Liver (tissue), 8 donors: ENCODE measurements at regions not wholly inside any gene's neighbourhood (a gene's known extent, or its start where the extent isn't known, plus 50 kb on each side); places are given as distances from the start of the nearest gene placed in this dataset.

ENCODE experiments used
- DNase-seq: peaks from one replicate; pipeline ENCODE4 v3.0.0-alpha.2; 2017; ENCODE audit warnings: low spot score
- H3K27ac ChIP-seq, 2 donors: one replicate each; pipeline ENCODE4 v1.7.0; 2013; ENCODE audit warnings: inconsistent platforms in 2 of 2, low read length in 2 of 2, control low read depth in 1 of 2, low read depth in 1 of 2, mild to moderate bottlenecking in 1 of 2
- H3K27me3 ChIP-seq, 4 donors: one replicate each; pipeline versions ENCODE4 v1.6.1 to v1.7.0; 2013; ENCODE audit warnings: low read length in 3 of 4, inconsistent platforms in 1 of 4, mild to moderate bottlenecking in 1 of 4, moderate library complexity in 1 of 4; ENCODE audit not compliant: control insufficient read depth in 4 of 4, insufficient read depth in 4 of 4
- H3K36me3 ChIP-seq, 4 donors: one replicate each; pipeline versions ENCODE4 v1.6.1 to v1.7.0; 2013; ENCODE audit warnings: low read length in 3 of 4, mild to moderate bottlenecking in 3 of 4, low read depth in 1 of 4, moderate library complexity in 1 of 4; ENCODE audit not compliant: control insufficient read depth in 4 of 4, insufficient read depth in 3 of 4
- H3K4me1 ChIP-seq, 4 donors: one replicate each; pipeline versions ENCODE4 v1.6.1 to v1.7.0; 2013; ENCODE audit warnings: low read length in 3 of 4, mild to moderate bottlenecking in 3 of 4, moderate library complexity in 1 of 4; ENCODE audit not compliant: control insufficient read depth in 4 of 4, insufficient read depth in 4 of 4
- H3K4me3 ChIP-seq, 3 donors: one replicate each; pipeline versions ENCODE4 v1.6.1 to v1.7.0; 2013; ENCODE audit warnings: low read length in 3 of 3, control low read depth in 1 of 3, low read depth in 1 of 3, mild to moderate bottlenecking in 1 of 3
- H3K9ac ChIP-seq, 2 donors: one replicate each; pipeline ENCODE4 v1.7.0; 2013; ENCODE audit warnings: low read length in 2 of 2, mild to moderate bottlenecking in 2 of 2, moderate library complexity in 2 of 2, control low read depth in 1 of 2, low read depth in 1 of 2
- H3K9me3 ChIP-seq, 4 donors: one replicate each; pipeline versions ENCODE4 v1.6.1 to v1.7.0; 2013; ENCODE audit warnings: low read length in 3 of 4; ENCODE audit not compliant: control insufficient read depth in 4 of 4
- CTCF ChIP-seq: fragments of 150-350 bp; IDR thresholded peaks from 2 replicates; pipeline ENCODE4 v1.5.1; 2017; ENCODE audit warnings: improper control_type of control experiment, low read depth, low read length; ENCODE audit not compliant: missing input control
- EGR1 ChIP-seq, 2 donors: IDR thresholded peaks; 2 replicates each; pipeline ENCODE4 v1.6.1; 2016 to 2018; ENCODE audit warnings: antibody characterized with exemption in 2 of 2, low read depth in 2 of 2
- FOXA1 ChIP-seq: IDR thresholded peaks from 2 replicates; pipeline ENCODE4 v1.6.1; 2016; ENCODE audit warnings: antibody characterized with exemption
- FOXA2 ChIP-seq: IDR thresholded peaks from 2 replicates; pipeline ENCODE4 v1.6.1; 2016; ENCODE audit warnings: antibody characterized with exemption
- GABPA ChIP-seq, 2 donors: IDR thresholded peaks in 1 of 2; conservative IDR thresholded peaks in 1 of 2; 2 replicates each; pipeline ENCODE4 v1.6.1; 2016; ENCODE audit warnings: antibody characterized with exemption in 2 of 2, mild to moderate bottlenecking in 1 of 2, moderate library complexity in 1 of 2
- HNF4A ChIP-seq, 2 donors: conservative IDR thresholded peaks; 2 replicates each; pipeline ENCODE4 v1.6.1; 2016; ENCODE audit warnings: antibody characterized with exemption in 2 of 2, mild to moderate bottlenecking in 2 of 2
- HNF4G ChIP-seq: IDR thresholded peaks from 2 replicates; pipeline ENCODE4 v1.6.1; 2016; ENCODE audit warnings: antibody characterized with exemption
- JUND ChIP-seq, 2 donors: IDR thresholded peaks; 2 replicates each; pipeline ENCODE4 v1.6.1; 2016; ENCODE audit warnings: antibody characterized with exemption in 2 of 2
- MAX ChIP-seq: IDR thresholded peaks from 2 replicates; pipeline ENCODE4 v1.6.1; 2016; ENCODE audit warnings: antibody characterized with exemption
- RXRA ChIP-seq, 2 donors: IDR thresholded peaks; 2 replicates each; pipeline ENCODE4 v1.6.1; 2017 to 2018; ENCODE audit warnings: antibody characterized with exemption in 2 of 2, mild to moderate bottlenecking in 1 of 2
- SP1 ChIP-seq: IDR thresholded peaks from 2 replicates; pipeline ENCODE4 v1.6.1; 2018; ENCODE audit warnings: antibody characterized with exemption, mild to moderate bottlenecking
- TAF1 ChIP-seq: conservative IDR thresholded peaks from 2 replicates; pipeline ENCODE4 v1.6.1; 2016; ENCODE audit warnings: antibody characterized with exemption, mild to moderate bottlenecking
- YY1 ChIP-seq: IDR thresholded peaks from 2 replicates; pipeline ENCODE4 v1.6.1; 2016; ENCODE audit warnings: antibody characterized with exemption, mild to moderate bottlenecking
- WGBS: extraction: QIAGEN DNeasy Blood & Tissue Kit; methylation state at CpG from one replicate; pipeline ENCODE4 v1.1.7; 2013; 5-methylcytosine and 5-hydroxymethylcytosine counted together
- TF ChIP-seq, protein P1 (sequence below): IDR thresholded peaks from 2 replicates; pipeline ENCODE4 v1.6.1; 2016; ENCODE audit warnings: antibody characterized with exemption
- TF ChIP-seq, protein P2 (sequence below): IDR thresholded peaks from 2 replicates; pipeline ENCODE4 v1.6.1; 2016; ENCODE audit warnings: antibody characterized with exemption, mild to moderate bottlenecking
- TF ChIP-seq, protein P3 (sequence below): IDR thresholded peaks from 2 replicates; pipeline ENCODE4 v1.6.1; 2016; ENCODE audit warnings: antibody characterized with exemption
- donor health status: healthy.
- donor health status: healthy.
- donor health status: healthy.
- donor health status: healthy.
- donor health status: healthy.

- Histone ChIP-seq H3K9ac (no peak overlapping the region), H3K4me3 (no peak overlapping the region), H3K36me3 (no peaks in the 10 kb centered on the region), H3K9me3 (peaks cover 0 to under 1% (median 0%) of the 10 kb centered on the region in 4 donors), H3K4me1 (no peaks in the 10 kb centered on the region), H3K27ac (no peak overlapping the region), H3K27me3 (no peaks in the 10 kb centered on the region)
- TF ChIP-seq, protein P1, sequence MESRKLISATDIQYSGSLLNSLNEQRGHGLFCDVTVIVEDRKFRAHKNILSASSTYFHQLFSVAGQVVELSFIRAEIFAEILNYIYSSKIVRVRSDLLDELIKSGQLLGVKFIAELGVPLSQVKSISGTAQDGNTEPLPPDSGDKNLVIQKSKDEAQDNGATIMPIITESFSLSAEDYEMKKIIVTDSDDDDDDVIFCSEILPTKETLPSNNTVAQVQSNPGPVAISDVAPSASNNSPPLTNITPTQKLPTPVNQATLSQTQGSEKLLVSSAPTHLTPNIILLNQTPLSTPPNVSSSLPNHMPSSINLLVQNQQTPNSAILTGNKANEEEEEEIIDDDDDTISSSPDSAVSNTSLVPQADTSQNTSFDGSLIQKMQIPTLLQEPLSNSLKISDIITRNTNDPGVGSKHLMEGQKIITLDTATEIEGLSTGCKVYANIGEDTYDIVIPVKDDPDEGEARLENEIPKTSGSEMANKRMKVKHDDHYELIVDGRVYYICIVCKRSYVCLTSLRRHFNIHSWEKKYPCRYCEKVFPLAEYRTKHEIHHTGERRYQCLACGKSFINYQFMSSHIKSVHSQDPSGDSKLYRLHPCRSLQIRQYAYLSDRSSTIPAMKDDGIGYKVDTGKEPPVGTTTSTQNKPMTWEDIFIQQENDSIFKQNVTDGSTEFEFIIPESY, result no peak
- TF ChIP-seq, protein P2, sequence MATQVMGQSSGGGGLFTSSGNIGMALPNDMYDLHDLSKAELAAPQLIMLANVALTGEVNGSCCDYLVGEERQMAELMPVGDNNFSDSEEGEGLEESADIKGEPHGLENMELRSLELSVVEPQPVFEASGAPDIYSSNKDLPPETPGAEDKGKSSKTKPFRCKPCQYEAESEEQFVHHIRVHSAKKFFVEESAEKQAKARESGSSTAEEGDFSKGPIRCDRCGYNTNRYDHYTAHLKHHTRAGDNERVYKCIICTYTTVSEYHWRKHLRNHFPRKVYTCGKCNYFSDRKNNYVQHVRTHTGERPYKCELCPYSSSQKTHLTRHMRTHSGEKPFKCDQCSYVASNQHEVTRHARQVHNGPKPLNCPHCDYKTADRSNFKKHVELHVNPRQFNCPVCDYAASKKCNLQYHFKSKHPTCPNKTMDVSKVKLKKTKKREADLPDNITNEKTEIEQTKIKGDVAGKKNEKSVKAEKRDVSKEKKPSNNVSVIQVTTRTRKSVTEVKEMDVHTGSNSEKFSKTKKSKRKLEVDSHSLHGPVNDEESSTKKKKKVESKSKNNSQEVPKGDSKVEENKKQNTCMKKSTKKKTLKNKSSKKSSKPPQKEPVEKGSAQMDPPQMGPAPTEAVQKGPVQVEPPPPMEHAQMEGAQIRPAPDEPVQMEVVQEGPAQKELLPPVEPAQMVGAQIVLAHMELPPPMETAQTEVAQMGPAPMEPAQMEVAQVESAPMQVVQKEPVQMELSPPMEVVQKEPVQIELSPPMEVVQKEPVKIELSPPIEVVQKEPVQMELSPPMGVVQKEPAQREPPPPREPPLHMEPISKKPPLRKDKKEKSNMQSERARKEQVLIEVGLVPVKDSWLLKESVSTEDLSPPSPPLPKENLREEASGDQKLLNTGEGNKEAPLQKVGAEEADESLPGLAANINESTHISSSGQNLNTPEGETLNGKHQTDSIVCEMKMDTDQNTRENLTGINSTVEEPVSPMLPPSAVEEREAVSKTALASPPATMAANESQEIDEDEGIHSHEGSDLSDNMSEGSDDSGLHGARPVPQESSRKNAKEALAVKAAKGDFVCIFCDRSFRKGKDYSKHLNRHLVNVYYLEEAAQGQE, result no peak
- TF ChIP-seq HNF4A (conservative IDR thresholded peaks at IDR 0.05) (no peak), YY1 (no peak), JUND (IDR thresholded peaks at IDR 0.05) (no peak), HNF4G (no peak), RXRA (IDR thresholded peaks at IDR 0.05) (no peak), FOXA1 (no peak), MAX (no peak), TAF1 (no peak), SP1 (no peak), EGR1 (IDR thresholded peaks at IDR 0.05; ENCODE audit: low read depth in 2 of 2) (no peak), CTCF (no peak)
- TF ChIP-seq, protein P3, sequence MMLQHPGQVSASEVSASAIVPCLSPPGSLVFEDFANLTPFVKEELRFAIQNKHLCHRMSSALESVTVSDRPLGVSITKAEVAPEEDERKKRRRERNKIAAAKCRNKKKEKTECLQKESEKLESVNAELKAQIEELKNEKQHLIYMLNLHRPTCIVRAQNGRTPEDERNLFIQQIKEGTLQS, result no peak
- WGBS, result 43% methylated on average over 3 of the region's 3 CpGs
- no peak for DNase-seq
These were observed 68.3 kb upstream of the MRPS9 start for GRCh38 chr2:104969564-104969963.

DNA sequence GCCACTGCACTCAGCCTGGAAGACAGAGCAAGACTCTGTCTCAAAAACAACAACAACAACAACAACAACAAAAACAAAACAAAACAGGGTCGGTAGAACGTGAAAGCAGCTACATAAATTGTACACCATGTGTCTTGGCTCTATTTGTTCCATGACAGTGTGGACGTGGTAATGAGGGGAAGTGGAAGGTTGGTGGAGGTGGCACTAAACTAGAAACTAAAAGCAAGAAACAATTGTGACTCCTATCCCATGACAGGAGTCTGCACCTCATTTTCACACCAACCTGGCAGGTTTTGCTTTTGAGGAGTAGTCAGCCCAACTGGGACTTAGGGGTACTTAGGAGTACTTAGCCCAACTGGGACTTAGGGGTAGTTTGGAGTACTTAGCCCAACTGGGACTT lies 62.5 kb upstream of the MRPS9 start:
- no peaks in the 10 kb centered on the region for H3K36me3 ChIP-seq
- H3K4me3 ChIP-seq, result no peak overlapping the region
- no peak overlapping the region for H3K27ac ChIP-seq
- no peaks in the 10 kb centered on the region for H3K27me3 ChIP-seq
- H3K9me3 ChIP-seq, result no peaks in the 10 kb centered on the region
- DNase-seq, result no peak
- no peak for TF ChIP-seq JUND (IDR thresholded peaks at IDR 0.05)
- TF ChIP-seq, protein P3, result no peak
- TF ChIP-seq FOXA2, result no peak
- TF ChIP-seq MAX, result no peak
- TF ChIP-seq GABPA (IDR thresholded peaks at IDR 0.05 in 1 of 2, conservative IDR thresholded peaks at IDR 0.05 in 1 of 2), result no peak
- no peak overlapping the region for H3K9ac ChIP-seq
- no peaks in the 10 kb centered on the region for H3K4me1 ChIP-seq
- 68% methylated on average over 3 of the region's 3 CpGs for WGBS
